H9 (cell line): ENCODE measurements at regions not wholly inside any gene's neighbourhood (a gene's known extent, or its start where the extent isn't known, plus 50 kb on each side); places are given as distances from the start of the nearest gene placed in this dataset.

Experiments
- DNase-seq: peaks from one replicate; pipeline ENCODE4 v3.0.0-alpha.2; 2017
- H2AFZ ChIP-seq: one replicate; pipeline ENCODE4 v1.6.1; 2013; ENCODE audit warnings: mild to moderate bottlenecking, low read length, control low read depth, moderate library complexity
- H2AK5ac ChIP-seq: 2 replicates; pipeline ENCODE4 v1.6.1; 2013; ENCODE audit warnings: low read length, control low read depth, mixed read lengths; ENCODE audit not compliant: insufficient read length
- H2BK120ac ChIP-seq: one replicate; pipeline ENCODE4 v1.6.1; 2013; ENCODE audit warnings: low read depth, mild to moderate bottlenecking, low read length, control low read depth, inconsistent platforms; ENCODE audit not compliant: poor library complexity, severe bottlenecking
- H2BK12ac ChIP-seq: 2 replicates; pipeline ENCODE4 v1.6.1; 2013; ENCODE audit warnings: low read length, control low read depth, mixed read lengths, low read depth; ENCODE audit not compliant: insufficient read length
- H2BK15ac ChIP-seq: 2 replicates; pipeline ENCODE4 v1.6.1; 2013; ENCODE audit warnings: low read depth, low read length, control low read depth
- H2BK20ac ChIP-seq: one replicate; pipeline ENCODE4 v1.6.1; 2013; ENCODE audit warnings: low read depth, mild to moderate bottlenecking, low read length, control low read depth, inconsistent platforms; ENCODE audit not compliant: poor library complexity, severe bottlenecking
- H2BK5ac ChIP-seq: 2 replicates; pipeline ENCODE4 v1.6.1; 2013; ENCODE audit warnings: low read length, control low read depth, mixed read lengths; ENCODE audit not compliant: insufficient read length
- H3K14ac ChIP-seq: 2 replicates; pipeline ENCODE4 v1.6.1; 2013; ENCODE audit warnings: low read length, control low read depth; ENCODE audit not compliant: insufficient read depth
- H3K18ac ChIP-seq: 2 replicates; pipeline ENCODE4 v1.6.1; 2013; ENCODE audit warnings: low read depth, mild to moderate bottlenecking, mixed read lengths, low read length, control low read depth; ENCODE audit not compliant: insufficient read length
- H3K23ac ChIP-seq: 2 replicates; pipeline ENCODE4 v1.6.1; 2013; ENCODE audit warnings: low read length, control low read depth, mixed read lengths, low read depth; ENCODE audit not compliant: insufficient read length
- H3K23me2 ChIP-seq: 2 replicates; pipeline ENCODE4 v1.6.1; 2013; ENCODE audit warnings: low read depth, mild to moderate bottlenecking, mixed read lengths, low read length, control low read depth; ENCODE audit not compliant: insufficient read length, poor library complexity, severe bottlenecking
- H3K27ac ChIP-seq: 2 replicates; pipeline ENCODE4 v1.5.1; 2013; ENCODE audit warnings: low read length, control low read depth, mixed read lengths, low read depth; ENCODE audit not compliant: insufficient read length
- H3K27me3 ChIP-seq: 2 replicates; pipeline ENCODE4 v1.6.1; 2013; ENCODE audit warnings: low read length, control low read depth, inconsistent platforms; ENCODE audit not compliant: insufficient read depth
- H3K4ac ChIP-seq: 2 replicates; pipeline ENCODE4 v1.6.1; 2013; ENCODE audit warnings: low read depth, mild to moderate bottlenecking, control low read depth, inconsistent platforms, low read length, moderate library complexity
- H3K4me1 ChIP-seq: 2 replicates; pipeline ENCODE4 v1.6.1; 2013; ENCODE audit warnings: low read length, control low read depth, inconsistent platforms; ENCODE audit not compliant: insufficient read depth
- H3K4me2 ChIP-seq: 2 replicates; pipeline ENCODE4 v1.6.1; 2013; ENCODE audit warnings: low read length, control low read depth, mixed read lengths; ENCODE audit not compliant: insufficient read length, insufficient read depth
- H3K56ac ChIP-seq: 2 replicates; pipeline ENCODE4 v1.6.1; 2013; ENCODE audit warnings: low read depth, mild to moderate bottlenecking, mixed read lengths, low read length, control low read depth; ENCODE audit not compliant: insufficient read length
- H3K79me1 ChIP-seq: 2 replicates; pipeline ENCODE4 v1.6.1; 2013; ENCODE audit warnings: low read depth, mild to moderate bottlenecking, moderate library complexity, low read length, control low read depth, inconsistent platforms; ENCODE audit not compliant: insufficient read depth, poor library complexity, severe bottlenecking
- H3K79me2 ChIP-seq: 2 replicates; pipeline ENCODE4 v1.6.1; 2013; ENCODE audit warnings: low read length, control low read depth, inconsistent platforms; ENCODE audit not compliant: insufficient read depth
- H3K9ac ChIP-seq: 2 replicates; pipeline ENCODE4 v1.6.1; 2013; ENCODE audit warnings: low read length, control low read depth, mixed read lengths; ENCODE audit not compliant: insufficient read length; ENCODE audit errors: extremely low read depth
- H3K9me3 ChIP-seq: one replicate; pipeline ENCODE4 v1.6.1; 2013; ENCODE audit warnings: low read depth, low read length, inconsistent platforms; ENCODE audit not compliant: control insufficient read depth
- H3T11ph ChIP-seq: one replicate; pipeline ENCODE4 v1.6.1; 2013; ENCODE audit warnings: mild to moderate bottlenecking, low read length, control low read depth, inconsistent platforms
- H4K20me1 ChIP-seq: one replicate; pipeline ENCODE4 v1.6.1; 2013; ENCODE audit not compliant: control insufficient read depth, insufficient read length, insufficient read depth
- H4K5ac ChIP-seq: 2 replicates; pipeline ENCODE4 v1.6.1; 2013; ENCODE audit warnings: low read depth, mild to moderate bottlenecking, mixed read lengths, low read length, control low read depth; ENCODE audit not compliant: insufficient read length
- H4K8ac ChIP-seq: replicated peaks from 2 replicates; pipeline ENCODE4 v1.6.1; 2013; ENCODE audit warnings: low read length, control low read depth, mixed read lengths, low read depth; ENCODE audit not compliant: insufficient read length
- H4K91ac ChIP-seq: 2 replicates; pipeline ENCODE4 v1.6.1; 2013; ENCODE audit warnings: low read depth, mild to moderate bottlenecking, moderate library complexity, mixed read lengths, low read length, control low read depth; ENCODE audit not compliant: insufficient read length
- H3K27ac Mint-ChIP-seq, 3 experiments: 2 replicates in 2 of 3; 3 replicates in 1 of 3; pipeline ENCODE4 v1.8.0; 2020 to 2021; ENCODE audit warnings: mixed read lengths in 3 of 3, mild to moderate bottlenecking in 1 of 3, moderate library complexity in 1 of 3
- H3K27me3 Mint-ChIP-seq: 2 replicates; pipeline ENCODE4 v1.8.0; 2021; ENCODE audit warnings: low read depth, mild to moderate bottlenecking, moderate library complexity, mixed read lengths
- H3K36me3 Mint-ChIP-seq, 3 experiments: 2 replicates in 2 of 3; 3 replicates in 1 of 3; pipeline ENCODE4 v1.8.0; 2020 to 2021; ENCODE audit warnings: low read depth in 3 of 3, mixed read lengths in 3 of 3; ENCODE audit not compliant: insufficient read depth in 1 of 3
- H3K4me1 Mint-ChIP-seq, 2 experiments: 2 replicates each; pipeline ENCODE4 v1.8.0; 2020; ENCODE audit warnings: mixed read lengths in 2 of 2
- H3K4me3 Mint-ChIP-seq, 2 experiments: 2 replicates in 1 of 2; 3 replicates in 1 of 2; pipeline ENCODE4 v1.8.0; 2020 to 2021; ENCODE audit warnings: mild to moderate bottlenecking in 2 of 2, mixed read lengths in 2 of 2, moderate library complexity in 1 of 2
- H3K9me3 Mint-ChIP-seq, 2 experiments: 2 replicates in 1 of 2; 3 replicates in 1 of 2; pipeline ENCODE4 v1.8.0; 2020; ENCODE audit warnings: mild to moderate bottlenecking in 2 of 2, mixed read lengths in 2 of 2, moderate library complexity in 1 of 2
- WGBS: extraction: QIAGEN DNeasy Blood & Tissue Kit; methylation state at CpG from one replicate; pipeline ENCODE4 v1.1.7; 2013; ENCODE audit warnings: missing lambda C conversion rate, low lambda C conversion rate, mixed read lengths; ENCODE audit not compliant: insufficient read length; ENCODE audit errors: extremely low coverage; 5-methylcytosine and 5-hydroxymethylcytosine counted together
- TF ChIP-seq, protein P1 (sequence below): fragments of 200-600 bp; sonication (generic); conservative IDR thresholded peaks from 3 replicates; pipeline ENCODE4 v1.8.0; 2021; ENCODE audit warnings: antibody characterized with exemption, mild to moderate bottlenecking

GRCh38 chr15:47839233-47839825, 122.0 kb downstream of the SEMA6D start:
- Histone ChIP-seq H3K23ac (no peak overlapping the region), H3T11ph (no peak overlapping the region), H3K4ac (no peak overlapping the region), H2BK120ac (no peak overlapping the region), H2BK20ac (no peak overlapping the region), H3K18ac (no peak overlapping the region), H4K20me1 (no peaks in the 10 kb centered on the region), H3K4me2 (no peak overlapping the region), H3K79me2 (no peaks in the 10 kb centered on the region), H2AK5ac (no peak overlapping the region), H3K23me2 (no peaks in the 10 kb centered on the region), H3K14ac (no peak overlapping the region), H4K8ac (no peak overlapping the region), H2BK15ac (no peak overlapping the region), H4K91ac (no peak overlapping the region), H2AFZ (no peak overlapping the region), H3K9ac (no peak overlapping the region), H2BK12ac (no peak overlapping the region), H3K79me1 (no peaks in the 10 kb centered on the region), H3K27ac (no peak overlapping the region), H2BK5ac (no peak overlapping the region), H3K56ac (no peak overlapping the region), H3K9me3 (no peaks in the 10 kb centered on the region), H3K4me1 (no peaks in the 10 kb centered on the region), H3K27me3 (no peaks in the 10 kb centered on the region), H4K5ac (no peak overlapping the region)
- Mint-ChIP-seq H3K36me3 (peaks cover 0 to 6% (median 2%) of the 10 kb centered on the region in 3 experiments; a peak in 4 of 7 replicates), H3K4me3 (no peak overlapping the region), H3K4me1 (peaks cover 2 to 4% of the 10 kb centered on the region in 2 experiments; a peak in 2 of 4 replicates), H3K27ac (no peak overlapping the region), H3K27me3 (peaks cover 8% of the 10 kb centered on the region), H3K9me3 (peaks cover 0 to 5% of the 10 kb centered on the region in 2 experiments; a peak in 4 of 5 replicates)
- TF ChIP-seq, protein P1, sequence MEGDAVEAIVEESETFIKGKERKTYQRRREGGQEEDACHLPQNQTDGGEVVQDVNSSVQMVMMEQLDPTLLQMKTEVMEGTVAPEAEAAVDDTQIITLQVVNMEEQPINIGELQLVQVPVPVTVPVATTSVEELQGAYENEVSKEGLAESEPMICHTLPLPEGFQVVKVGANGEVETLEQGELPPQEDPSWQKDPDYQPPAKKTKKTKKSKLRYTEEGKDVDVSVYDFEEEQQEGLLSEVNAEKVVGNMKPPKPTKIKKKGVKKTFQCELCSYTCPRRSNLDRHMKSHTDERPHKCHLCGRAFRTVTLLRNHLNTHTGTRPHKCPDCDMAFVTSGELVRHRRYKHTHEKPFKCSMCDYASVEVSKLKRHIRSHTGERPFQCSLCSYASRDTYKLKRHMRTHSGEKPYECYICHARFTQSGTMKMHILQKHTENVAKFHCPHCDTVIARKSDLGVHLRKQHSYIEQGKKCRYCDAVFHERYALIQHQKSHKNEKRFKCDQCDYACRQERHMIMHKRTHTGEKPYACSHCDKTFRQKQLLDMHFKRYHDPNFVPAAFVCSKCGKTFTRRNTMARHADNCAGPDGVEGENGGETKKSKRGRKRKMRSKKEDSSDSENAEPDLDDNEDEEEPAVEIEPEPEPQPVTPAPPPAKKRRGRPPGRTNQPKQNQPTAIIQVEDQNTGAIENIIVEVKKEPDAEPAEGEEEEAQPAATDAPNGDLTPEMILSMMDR, result no peak
- DNase-seq, result no peak
- no CpG with 5 or more reads among the region's 6 CpGs for WGBS
